Astrocyte of the hippocampus (primary cell): ENCODE measurements at regions not wholly inside any gene's neighbourhood (a gene's known extent, or its start where the extent isn't known, plus 50 kb on each side); places are given as distances from the start of the nearest gene placed in this dataset.
"Not testable (repeated sequence)": the region's sequence is repeated elsewhere in the genome, so short reads cannot be mapped to it uniquely, and the experiment has no call there.

Source experiments
- DNase-seq: peaks from one replicate; pipeline ENCODE4 v3.0.0; 2011; ENCODE audit warnings: low read depth, low spot score

- DNase-seq: no peak
Observed at GRCh38 chr16:63169100-63169499, 1132.9 kb upstream of the CDH8 start.

DNA sequence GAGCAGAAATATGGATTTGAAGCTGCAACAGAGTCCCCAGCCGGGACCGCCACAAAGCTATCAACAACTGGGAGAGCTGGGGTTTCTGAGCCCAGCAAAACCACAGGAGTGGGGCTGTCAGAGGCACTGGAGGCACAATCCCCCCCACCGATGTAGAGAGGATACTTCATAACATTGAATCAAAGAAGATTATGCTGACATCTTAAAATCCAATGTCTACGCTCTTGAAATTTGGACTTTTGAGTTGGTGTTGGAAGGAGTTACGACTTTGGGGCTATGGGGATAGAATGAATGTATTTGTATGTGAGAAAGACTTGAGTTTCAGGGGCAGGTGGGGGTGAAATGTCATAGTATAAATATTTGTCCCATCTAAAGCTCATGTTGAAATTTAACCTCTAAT lies 1121.6 kb upstream of the CDH8 start:
- DNase-seq: no peak

DNA sequence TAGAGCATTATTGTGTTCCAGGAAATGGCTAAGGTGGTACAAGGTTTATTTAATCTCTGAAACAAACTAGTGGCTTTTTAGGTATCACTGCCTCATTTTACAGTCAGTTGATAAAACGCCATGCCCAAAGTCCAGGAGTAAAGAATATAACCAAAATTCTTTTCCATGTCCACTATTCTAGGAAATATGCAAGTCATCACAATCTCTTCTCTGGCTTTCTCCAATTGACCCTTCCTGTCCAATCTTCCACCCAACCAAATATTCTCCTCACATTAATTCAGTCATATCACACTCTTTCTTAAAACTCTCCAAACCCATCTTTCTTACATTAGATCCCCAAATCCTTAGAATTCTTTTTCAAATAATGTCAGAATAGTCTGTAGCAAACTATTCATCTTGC lies 1110.0 kb upstream of the CDH8 start:
- no peak for DNase-seq

DNA sequence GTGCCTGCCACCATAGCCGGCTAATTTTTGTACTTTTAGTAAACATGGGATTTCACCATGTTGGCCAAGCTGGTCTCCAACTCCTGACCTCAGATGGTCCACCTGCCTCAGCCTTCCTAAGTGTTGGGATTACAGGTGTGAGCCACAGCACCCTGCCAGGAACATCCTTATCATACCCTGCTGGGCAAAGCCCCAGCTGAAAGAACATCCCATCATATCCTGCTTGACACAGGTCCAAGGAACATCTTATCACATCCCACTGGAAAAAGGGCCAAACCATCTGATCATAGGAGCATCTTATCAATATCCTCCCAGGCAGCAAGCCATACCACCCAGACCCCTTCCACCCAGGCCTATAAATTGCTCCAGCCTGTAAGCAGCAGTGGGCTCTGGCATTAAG lies 1109.2 kb upstream of the CDH8 start:
- DNase-seq: no peak

DNA sequence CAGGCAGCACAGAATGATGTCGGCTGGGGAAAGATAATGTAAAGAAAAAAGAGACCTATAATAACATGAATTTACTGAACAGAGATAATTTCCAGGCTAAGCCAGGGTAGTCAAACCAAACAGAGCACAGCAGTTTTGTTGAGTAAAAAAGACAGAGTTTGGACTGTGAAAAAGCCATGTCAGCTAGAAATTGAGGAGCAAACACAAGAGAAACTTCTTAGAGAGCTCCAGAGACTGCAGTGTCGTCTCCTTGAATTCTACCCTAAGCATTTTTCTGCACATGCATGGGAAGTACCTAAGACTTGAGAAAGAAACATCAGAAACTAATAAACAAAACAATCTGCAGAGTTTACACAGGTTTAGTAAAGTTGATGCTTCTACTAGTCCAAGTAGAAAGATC lies 1098.8 kb upstream of the CDH8 start:
- DNase-seq: no peak

DNA sequence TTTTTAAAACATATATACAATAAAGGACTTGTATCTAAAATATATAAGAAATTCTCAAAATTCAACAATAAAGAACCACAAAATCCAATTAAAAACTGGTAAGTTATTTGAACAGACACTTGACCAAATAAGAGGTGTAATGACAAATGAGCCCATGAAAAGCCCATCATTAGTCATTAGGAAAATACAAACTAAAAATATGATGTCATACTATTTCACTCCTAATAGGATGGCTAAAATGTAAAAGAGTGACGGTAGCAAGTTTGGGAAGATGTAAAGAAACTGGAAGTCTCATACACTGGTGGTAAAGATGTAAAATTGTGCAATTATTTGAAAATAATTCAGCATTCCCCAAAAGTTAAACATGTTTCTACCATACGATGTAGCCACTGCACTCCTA lies 1095.3 kb upstream of the CDH8 start:
- DNase-seq: no peak

DNA sequence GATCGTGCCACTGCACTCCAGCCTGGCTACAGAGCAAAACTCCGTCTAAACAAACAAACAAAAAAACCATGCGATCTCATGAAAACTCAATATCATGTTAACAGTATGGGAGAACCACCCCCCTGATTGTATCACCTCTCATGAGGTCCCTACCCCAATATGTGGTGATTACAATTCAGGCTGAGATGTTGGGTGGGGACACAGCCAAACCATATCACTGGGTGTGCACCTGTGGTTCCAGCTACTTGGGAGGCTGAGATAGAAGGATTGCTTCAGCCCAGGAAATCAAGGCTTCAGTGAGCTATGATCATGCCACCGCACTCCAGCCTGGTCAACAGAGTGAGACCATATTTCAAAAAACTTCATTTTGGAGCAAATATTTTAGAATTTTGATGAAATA lies 1094.7 kb upstream of the CDH8 start:
- DNase-seq: no peak

- DNase-seq: no peak
Observed at GRCh38 chr16:63129411-63130125, 1093.3 kb upstream of the CDH8 start.

- DNase-seq: not testable (repeated sequence)
Observed at GRCh38 chr16:63119905-63120304, 1083.7 kb upstream of the CDH8 start.

GRCh38 chr16:63100082-63100481 lies 1063.8 kb upstream of the CDH8 start:
- DNase-seq: no peak

GRCh38 chr16:63096857-63097256 lies 1060.6 kb upstream of the CDH8 start:
- DNase-seq: no peak

DNA sequence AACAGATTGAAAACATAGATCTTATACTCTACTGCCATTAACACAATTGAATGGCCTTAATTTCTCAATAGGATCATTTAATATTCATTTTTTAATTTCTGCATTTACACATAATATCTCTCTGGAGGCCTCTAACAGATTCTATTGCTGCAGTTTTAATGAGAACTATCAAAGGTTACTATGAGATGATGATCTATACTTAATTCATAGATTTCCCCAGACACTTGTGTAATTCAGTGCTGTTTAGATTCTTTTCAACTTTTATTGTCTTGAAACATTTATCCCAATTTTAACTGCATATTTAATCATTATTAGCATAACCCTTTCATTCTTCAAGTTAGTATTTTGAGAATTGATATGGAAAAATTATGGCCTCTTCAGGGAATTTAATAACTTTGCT lies 1056.5 kb upstream of the CDH8 start:
- DNase-seq: no peak

GRCh38 chr16:63082101-63082500 lies 1045.9 kb upstream of the CDH8 start:
- no peak for DNase-seq

- peak; percentile 19 for DNase-seq
Observed at GRCh38 chr16:63080746-63081145, 1044.5 kb upstream of the CDH8 start.

- DNase-seq: no peak
Observed at GRCh38 chr16:63069047-63069446, 1032.8 kb upstream of the CDH8 start.

GRCh38 chr16:63067141-63067540 lies 1030.9 kb upstream of the CDH8 start:
- no peak for DNase-seq

DNA sequence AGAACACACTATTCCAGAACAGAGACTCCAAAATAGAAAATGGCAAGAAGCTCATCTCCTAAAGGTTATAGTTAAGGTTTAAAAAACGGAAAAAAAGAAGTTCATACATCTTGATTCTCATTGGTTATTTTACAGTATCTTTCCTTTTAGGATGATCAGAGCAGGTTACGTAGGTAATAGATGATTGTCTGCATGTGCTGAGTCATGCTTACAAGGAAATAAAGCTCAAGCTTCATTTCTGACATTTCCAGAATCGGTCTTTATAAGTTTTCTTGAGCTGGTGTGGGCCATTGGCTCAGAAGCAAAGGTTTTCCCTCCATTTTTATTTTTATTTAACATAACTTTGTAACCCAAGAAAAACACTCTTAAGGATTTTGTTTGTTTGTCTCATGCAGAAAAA lies 1030.3 kb upstream of the CDH8 start:
- no peak for DNase-seq

GRCh38 chr16:63061319-63061718 lies 1025.1 kb upstream of the CDH8 start:
- no peak for DNase-seq

- no peak for DNase-seq
Observed at GRCh38 chr16:63059676-63060075, 1023.4 kb upstream of the CDH8 start.

DNA sequence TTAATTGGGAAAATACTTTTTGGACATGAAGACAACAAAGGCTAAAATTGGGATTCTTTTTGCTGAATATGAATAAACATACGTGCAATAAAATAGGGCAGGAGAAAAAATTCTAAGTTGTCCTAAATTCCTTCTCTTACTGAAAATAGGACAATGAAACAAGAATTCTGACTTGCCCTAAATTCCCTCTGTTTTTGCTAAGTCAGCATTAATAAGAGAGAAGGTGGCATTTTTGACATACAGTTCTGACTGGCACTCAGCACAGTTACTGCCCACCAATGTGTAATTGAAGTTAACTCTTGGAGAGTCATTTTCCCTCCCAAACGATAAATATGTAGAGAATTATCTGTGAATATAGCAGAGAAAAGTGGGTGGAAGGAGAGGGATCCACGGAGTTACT lies 1021.1 kb upstream of the CDH8 start:
- no peak for DNase-seq

- no peak for DNase-seq
Observed at GRCh38 chr16:63050391-63050790, 1014.2 kb upstream of the CDH8 start.

GRCh38 chr16:63038397-63039106 lies 1002.3 kb upstream of the CDH8 start:
- no peak for DNase-seq

GRCh38 chr16:63037761-63038396 lies 1001.6 kb upstream of the CDH8 start:
- DNase-seq: no peak
